Calu3 (cell line): ENCODE measurements at regions not wholly inside any gene's neighbourhood (a gene's known extent, or its start where the extent isn't known, plus 50 kb on each side); places are given as distances from the start of the nearest gene placed in this dataset.

Experiments
- BruUV-seq: library from RNA; stranded (reverse); fragments of 400-500 nt; replicated peaks from 2 replicates; lab custom pipeline; 2021; lab: Mats Ljungman, UMichigan
- CTCF ChIA-PET: fragments of 300-600 bp; sonication (Branson Sonifier 250); formaldehyde crosslinking; loops from one replicate; lab custom pipeline; 2022; ENCODE audit warnings: antibody characterized with exemption; lab: Charles Lee
- DNase-seq: peaks from one replicate; pipeline ENCODE4 v3.0.0; 2022
- H3K27ac Mint-ChIP-seq: one replicate; pipeline ENCODE4 v1.8.0; 2022; ENCODE audit warnings: mixed read lengths; ENCODE audit not compliant: unreplicated experiment
- H3K27me3 Mint-ChIP-seq: one replicate; pipeline ENCODE4 v1.8.0; 2022; ENCODE audit warnings: mixed read lengths; ENCODE audit not compliant: unreplicated experiment
- H3K36me3 Mint-ChIP-seq: one replicate; pipeline ENCODE4 v1.8.0; 2022; ENCODE audit warnings: mild to moderate bottlenecking, moderate library complexity, mixed read lengths; ENCODE audit not compliant: insufficient read depth, unreplicated experiment
- H3K4me1 Mint-ChIP-seq: one replicate; pipeline ENCODE4 v1.8.0; 2022; ENCODE audit warnings: mild to moderate bottlenecking, low read depth, mixed read lengths; ENCODE audit not compliant: unreplicated experiment
- H3K4me3 Mint-ChIP-seq: one replicate; pipeline ENCODE4 v1.8.0; 2022; ENCODE audit warnings: mild to moderate bottlenecking, low read depth, moderate library complexity, mixed read lengths; ENCODE audit not compliant: unreplicated experiment
- H3K9me3 Mint-ChIP-seq: one replicate; pipeline ENCODE4 v1.8.0; 2022; ENCODE audit warnings: low read depth, mixed read lengths; ENCODE audit not compliant: unreplicated experiment
- intact Hi-C: fragments of 100-400 bp; cut with micrococcal nuclease; formaldehyde crosslinking; loops from one replicate; pipeline ENCODE4 v1.10.0; 2022; ENCODE audit not compliant: unreplicated experiment
- TF ChIP-seq, protein P1 (sequence below): fragments of 200-600 bp; IDR thresholded peaks from one replicate; pipeline ENCODE4 v1.8.0; 2022; ENCODE audit warnings: antibody characterized with exemption; ENCODE audit not compliant: unreplicated experiment

DNA sequence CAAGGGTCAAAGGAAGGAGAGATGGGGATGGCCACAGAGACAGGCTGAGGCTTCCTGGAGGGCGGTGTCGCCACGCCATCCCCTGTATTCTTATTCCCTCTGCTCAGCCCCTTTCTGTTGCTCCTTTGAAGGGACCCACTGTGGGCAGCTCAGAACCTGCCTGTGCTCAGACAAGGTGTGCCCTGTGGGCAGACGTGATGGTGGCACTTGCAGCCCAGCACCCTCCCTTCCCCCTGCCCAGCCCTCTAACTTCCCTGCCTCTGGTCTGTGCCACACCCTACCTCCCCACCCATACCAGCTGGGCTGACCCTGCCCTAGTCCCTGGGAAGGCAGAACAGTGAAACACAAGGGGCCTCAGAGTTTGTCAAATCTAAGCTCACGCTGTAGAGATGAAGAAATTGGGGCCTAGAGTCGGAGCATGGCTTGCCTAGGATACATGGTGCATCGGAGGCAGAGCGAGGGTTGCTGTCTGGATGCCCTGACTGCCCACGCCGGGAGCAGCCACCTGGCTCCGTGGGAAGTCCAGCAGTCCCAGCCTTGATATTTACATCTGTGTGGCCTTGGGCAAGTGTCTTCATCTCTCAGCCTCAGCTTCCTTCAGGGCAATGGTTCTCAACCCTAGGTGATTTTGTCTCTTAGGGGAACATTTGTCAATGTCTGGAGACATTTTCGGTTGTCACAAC lies 68.6 kb upstream of the RUNX3 start:
- DNase-seq: no peak
- CTCF ChIA-PET: no interaction called here
- Mint-ChIP-seq H3K4me3 (no peak overlapping the region), H3K36me3 (no peaks in the 10 kb centered on the region), H3K27ac (no peak overlapping the region), H3K27me3 (peaks cover 12% of the 10 kb centered on the region), H3K9me3 (no peaks in the 10 kb centered on the region), H3K4me1 (no peaks in the 10 kb centered on the region)
- intact Hi-C loops: no loop called here
- TF ChIP-seq, protein P1, sequence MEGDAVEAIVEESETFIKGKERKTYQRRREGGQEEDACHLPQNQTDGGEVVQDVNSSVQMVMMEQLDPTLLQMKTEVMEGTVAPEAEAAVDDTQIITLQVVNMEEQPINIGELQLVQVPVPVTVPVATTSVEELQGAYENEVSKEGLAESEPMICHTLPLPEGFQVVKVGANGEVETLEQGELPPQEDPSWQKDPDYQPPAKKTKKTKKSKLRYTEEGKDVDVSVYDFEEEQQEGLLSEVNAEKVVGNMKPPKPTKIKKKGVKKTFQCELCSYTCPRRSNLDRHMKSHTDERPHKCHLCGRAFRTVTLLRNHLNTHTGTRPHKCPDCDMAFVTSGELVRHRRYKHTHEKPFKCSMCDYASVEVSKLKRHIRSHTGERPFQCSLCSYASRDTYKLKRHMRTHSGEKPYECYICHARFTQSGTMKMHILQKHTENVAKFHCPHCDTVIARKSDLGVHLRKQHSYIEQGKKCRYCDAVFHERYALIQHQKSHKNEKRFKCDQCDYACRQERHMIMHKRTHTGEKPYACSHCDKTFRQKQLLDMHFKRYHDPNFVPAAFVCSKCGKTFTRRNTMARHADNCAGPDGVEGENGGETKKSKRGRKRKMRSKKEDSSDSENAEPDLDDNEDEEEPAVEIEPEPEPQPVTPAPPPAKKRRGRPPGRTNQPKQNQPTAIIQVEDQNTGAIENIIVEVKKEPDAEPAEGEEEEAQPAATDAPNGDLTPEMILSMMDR: no peak
- no TSS peak for BruUV-seq

DNA sequence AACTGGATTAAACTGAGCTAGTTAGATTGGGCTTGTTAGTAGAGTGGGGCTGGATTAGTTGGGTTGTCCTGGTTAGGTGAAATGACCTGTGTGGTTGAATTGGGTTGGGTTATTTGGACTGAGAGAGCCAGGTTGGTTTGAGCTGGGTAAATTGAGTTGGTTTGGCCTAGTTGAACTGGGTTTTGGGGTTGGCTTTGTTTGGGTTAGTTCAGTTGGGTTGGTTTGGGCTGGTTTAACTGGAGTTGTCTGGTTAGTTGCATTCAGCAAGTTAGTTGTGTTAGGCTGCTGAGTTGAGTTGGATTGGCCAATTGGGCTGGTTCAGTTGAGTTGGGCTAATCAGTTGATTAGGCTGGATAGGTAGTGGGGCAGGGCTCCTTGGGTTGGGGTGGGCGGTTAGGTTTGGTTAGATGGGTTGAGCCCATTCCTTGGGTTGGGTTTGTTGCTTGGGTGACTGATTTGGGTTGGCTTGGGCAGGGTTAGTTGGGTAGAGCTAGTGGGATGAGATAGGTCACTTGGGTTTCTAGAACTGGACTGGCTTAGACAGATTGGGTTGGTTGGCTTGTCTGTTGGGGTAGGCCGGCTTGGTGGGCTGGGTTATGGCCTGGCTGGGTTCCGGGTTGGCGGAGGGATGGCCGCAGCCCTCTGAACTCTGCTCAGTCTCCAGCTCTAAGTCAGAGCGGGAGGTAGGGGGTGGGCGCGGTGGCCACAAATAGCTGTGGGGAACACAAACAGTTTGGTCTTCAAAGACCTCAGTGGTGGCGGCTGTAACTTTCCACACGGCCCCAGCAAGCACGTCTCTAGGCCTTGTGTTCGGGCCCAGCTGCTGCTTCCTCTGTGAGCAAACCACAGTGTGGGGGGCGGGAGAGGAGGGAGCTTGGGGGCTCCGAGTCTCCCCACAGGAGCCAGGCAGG lies 67.2 kb upstream of the RUNX3 start:
- intact Hi-C loops: no loop called here
- Mint-ChIP-seq H3K4me3 (no peak overlapping the region), H3K27me3 (peaks cover 22% of the 10 kb centered on the region), H3K27ac (no peak overlapping the region), H3K36me3 (no peaks in the 10 kb centered on the region), H3K4me1 (no peaks in the 10 kb centered on the region), H3K9me3 (peaks cover 3% of the 10 kb centered on the region)
- TF ChIP-seq, protein P1: no peak
- no peak for DNase-seq
- CTCF ChIA-PET: interaction anchor here (1.4 kb wide), 1 partner anchor 9 kb away, joined by 3 read pairs; no protein-coding TSS in a partner anchor
- BruUV-seq: no TSS peak

DNA sequence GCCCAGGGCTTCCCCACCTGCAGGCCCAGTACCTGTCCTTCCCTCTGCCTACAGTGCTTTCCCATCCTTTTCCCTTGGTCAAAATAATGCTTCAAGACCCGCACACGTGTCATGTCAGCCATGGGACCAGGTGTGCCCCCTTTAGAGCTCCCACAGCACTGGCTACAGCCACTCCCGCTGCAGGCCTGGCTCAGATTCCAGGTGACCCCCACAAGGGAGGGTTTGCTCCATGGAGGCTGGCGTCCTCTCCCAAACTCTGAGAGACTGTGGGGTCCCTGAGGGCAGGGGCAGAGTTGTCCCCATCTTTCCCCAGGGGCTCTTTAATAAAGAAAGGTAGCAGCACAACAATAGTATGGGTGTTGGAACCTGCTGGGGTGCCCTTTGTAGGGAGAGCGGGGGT lies 66.4 kb upstream of the RUNX3 start:
- DNase-seq: no peak
- no TSS peak for BruUV-seq
- TF ChIP-seq, protein P1: no peak
- Mint-ChIP-seq H3K9me3 (peaks cover 6% of the 10 kb centered on the region), H3K27me3 (peaks cover 30% of the 10 kb centered on the region), H3K4me1 (no peaks in the 10 kb centered on the region), H3K36me3 (no peaks in the 10 kb centered on the region), H3K27ac (no peak overlapping the region), H3K4me3 (no peak overlapping the region)
- intact Hi-C loops: no loop called here
- CTCF ChIA-PET: no interaction called here

DNA sequence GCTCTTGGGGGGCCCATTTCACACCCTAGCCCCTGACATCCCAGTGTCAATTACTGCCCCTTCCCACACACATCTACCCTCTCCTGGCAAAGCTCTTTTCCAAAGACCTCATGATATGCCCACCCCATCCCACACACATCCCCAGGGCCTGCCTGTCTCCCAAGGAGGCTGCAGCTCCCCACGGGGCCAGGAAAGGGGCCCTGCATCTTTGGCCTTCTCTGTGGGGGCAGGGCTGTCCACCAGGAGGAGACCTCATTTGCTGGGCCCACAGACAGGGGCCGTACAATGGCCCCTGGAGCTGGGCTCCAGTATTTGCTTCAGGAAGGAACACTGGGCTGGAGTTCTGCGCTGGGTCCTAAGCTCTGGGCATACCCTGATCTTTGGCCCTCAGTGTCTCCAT lies 65.6 kb upstream of the RUNX3 start:
- H3K4me1 Mint-ChIP-seq: no peaks in the 10 kb centered on the region
- peaks cover 6% of the 10 kb centered on the region for H3K9me3 Mint-ChIP-seq
- no peak overlapping the region for H3K27ac Mint-ChIP-seq
- intact Hi-C loops: no loop called here
- peaks cover 38% of the 10 kb centered on the region for H3K27me3 Mint-ChIP-seq
- TF ChIP-seq, protein P1: no peak
- no peak for DNase-seq
- H3K4me3 Mint-ChIP-seq: no peak overlapping the region
- no peaks in the 10 kb centered on the region for H3K36me3 Mint-ChIP-seq
- CTCF ChIA-PET: no interaction called here
- no TSS peak for BruUV-seq
